KMS-11 (cell line): ENCODE measurements at regions not wholly inside any gene's neighbourhood (a gene's known extent, or its start where the extent isn't known, plus 50 kb on each side); places are given as distances from the start of the nearest gene placed in this dataset.

Experiments
- H2AFZ ChIP-seq: fragments of 200-600 bp; sonication (generic); 2 replicates; pipeline ENCODE4 v1.6.1; 2016; ENCODE audit warnings: antibody characterized with exemption, mixed run types, low read depth
- H3K27ac ChIP-seq: fragments of 200-600 bp; sonication (generic); 2 replicates; pipeline ENCODE4 v1.6.1; 2016; ENCODE audit warnings: mild to moderate bottlenecking, mixed run types
- H3K27me3 ChIP-seq: fragments of 200-600 bp; sonication (generic); 2 replicates; pipeline ENCODE4 v1.6.1; 2017; ENCODE audit warnings: mild to moderate bottlenecking, low read depth, mixed run types, moderate library complexity; ENCODE audit not compliant: insufficient read depth
- H3K36me3 ChIP-seq: fragments of 200-600 bp; sonication (generic); 2 replicates; pipeline ENCODE4 v1.6.1; 2017; ENCODE audit warnings: mild to moderate bottlenecking, mixed run types; ENCODE audit not compliant: insufficient read depth
- H3K4me1 ChIP-seq: fragments of 200-600 bp; sonication (generic); 2 replicates; pipeline ENCODE4 v1.6.1; 2016; ENCODE audit warnings: mild to moderate bottlenecking, low read depth, mixed run types; ENCODE audit not compliant: poor library complexity, severe bottlenecking
- H3K4me2 ChIP-seq: fragments of 200-600 bp; sonication (generic); 2 replicates; pipeline ENCODE4 v1.7.0; 2016; ENCODE audit warnings: mild to moderate bottlenecking, mixed run types
- H3K4me3 ChIP-seq: fragments of 200-600 bp; sonication (generic); IDR thresholded peaks from 2 replicates; pipeline ENCODE4 v1.6.1; 2017; ENCODE audit warnings: low read depth, low read length, mixed read lengths; ENCODE audit not compliant: insufficient read depth
- H3K79me2 ChIP-seq: fragments of 200-600 bp; sonication (generic); 2 replicates; pipeline ENCODE4 v1.6.1; 2016; ENCODE audit warnings: low read depth, mixed run types; ENCODE audit not compliant: insufficient read depth
- H3K9ac ChIP-seq: fragments of 200-600 bp; sonication (generic); 2 replicates; pipeline ENCODE4 v1.6.1; 2016; ENCODE audit warnings: mild to moderate bottlenecking, mixed run types
- H4K20me1 ChIP-seq: fragments of 200-600 bp; sonication (generic); 2 replicates; pipeline ENCODE4 v1.6.1; 2016; ENCODE audit warnings: mild to moderate bottlenecking, mixed run types; ENCODE audit not compliant: insufficient read depth
- CTCF ChIP-seq: fragments of 200-600 bp; sonication (generic); conservative IDR thresholded peaks from 2 replicates; pipeline ENCODE4 v1.6.1; 2017; ENCODE audit warnings: low read depth, mild to moderate bottlenecking, antibody characterized with exemption, low read length, moderate library complexity, mixed read lengths

GRCh38 chr2:146161256-146161882 lies 1641.5 kb upstream of the ZEB2 start:
- H3K4me1 ChIP-seq = no peaks in the 10 kb centered on the region
- H3K79me2 ChIP-seq = no peaks in the 10 kb centered on the region
- TF ChIP-seq CTCF = no peak
- no peak overlapping the region for H2AFZ ChIP-seq
- H3K9ac ChIP-seq = no peak overlapping the region
- no peak overlapping the region for H3K4me2 ChIP-seq
- no peaks in the 10 kb centered on the region for H4K20me1 ChIP-seq
- no peak overlapping the region for H3K4me3 ChIP-seq
- H3K27ac ChIP-seq = no peak overlapping the region
- no peaks in the 10 kb centered on the region for H3K36me3 ChIP-seq
- H3K27me3 ChIP-seq = no peaks in the 10 kb centered on the region

- no peaks in the 10 kb centered on the region for H3K79me2 ChIP-seq
- no peaks in the 10 kb centered on the region for H3K36me3 ChIP-seq
- no peak for TF ChIP-seq CTCF
- H3K4me2 ChIP-seq = no peak overlapping the region
- H3K4me1 ChIP-seq = no peaks in the 10 kb centered on the region
- no peaks in the 10 kb centered on the region for H4K20me1 ChIP-seq
- H3K9ac ChIP-seq = no peak overlapping the region
- H2AFZ ChIP-seq = no peak overlapping the region
- H3K4me3 ChIP-seq = no peak overlapping the region
- no peaks in the 10 kb centered on the region for H3K27me3 ChIP-seq
- no peak overlapping the region for H3K27ac ChIP-seq
Observed at GRCh38 chr2:146158072-146158674, 1638.3 kb upstream of the ZEB2 start.

- no peak overlapping the region for H3K4me2 ChIP-seq
- H3K79me2 ChIP-seq = no peaks in the 10 kb centered on the region
- no peak overlapping the region for H3K9ac ChIP-seq
- no peaks in the 10 kb centered on the region for H3K36me3 ChIP-seq
- no peak overlapping the region for H3K4me3 ChIP-seq
- no peak overlapping the region for H3K27ac ChIP-seq
- no peak overlapping the region for H2AFZ ChIP-seq
- TF ChIP-seq CTCF = no peak
- H3K4me1 ChIP-seq = no peaks in the 10 kb centered on the region
- no peaks in the 10 kb centered on the region for H4K20me1 ChIP-seq
- H3K27me3 ChIP-seq = no peaks in the 10 kb centered on the region
Observed at GRCh38 chr2:146147448-146148012, 1627.6 kb upstream of the ZEB2 start.

- Histone ChIP-seq H3K9ac (no peak overlapping the region), H2AFZ (no peak overlapping the region), H3K27me3 (no peaks in the 10 kb centered on the region), H3K27ac (no peak overlapping the region), H3K79me2 (no peaks in the 10 kb centered on the region), H4K20me1 (no peaks in the 10 kb centered on the region), H3K4me2 (no peak overlapping the region), H3K4me1 (no peaks in the 10 kb centered on the region), H3K36me3 (no peaks in the 10 kb centered on the region), H3K4me3 (no peak overlapping the region)
- no peak for TF ChIP-seq CTCF
Observed at GRCh38 chr2:146143971-146144370, 1624.1 kb upstream of the ZEB2 start.
